Subcutaneous abdominal adipose tissue (tissue), 5 donors: ENCODE measurements at regions not wholly inside any gene's neighbourhood (a gene's known extent, or its start where the extent isn't known, plus 50 kb on each side); places are given as distances from the start of the nearest gene placed in this dataset.

Source experiments
- H3K27ac ChIP-seq: one replicate; pipeline ENCODE4 v1.7.0; 2013; ENCODE audit warnings: low read depth, mild to moderate bottlenecking, inconsistent platforms, low read length, moderate library complexity
- H3K27me3 ChIP-seq, 5 donors: one replicate each; pipeline ENCODE4 v1.7.0; 2013; ENCODE audit warnings: low read length in 5 of 5, inconsistent platforms in 1 of 5; ENCODE audit not compliant: control insufficient read depth in 5 of 5, insufficient read depth in 4 of 5
- H3K36me3 ChIP-seq, 5 donors: one replicate each; pipeline ENCODE4 v1.7.0; 2013; ENCODE audit warnings: low read length in 5 of 5; ENCODE audit not compliant: control insufficient read depth in 5 of 5, insufficient read depth in 5 of 5
- H3K4me1 ChIP-seq, 5 donors: one replicate each; pipeline ENCODE4 v1.7.0; 2013; ENCODE audit warnings: low read length in 5 of 5, mild to moderate bottlenecking in 3 of 5, moderate library complexity in 1 of 5; ENCODE audit not compliant: control insufficient read depth in 5 of 5, insufficient read depth in 5 of 5
- H3K4me3 ChIP-seq, 5 donors: one replicate each; pipeline ENCODE4 v1.7.0; 2013; ENCODE audit warnings: low read length in 5 of 5, low read depth in 1 of 5
- H3K9ac ChIP-seq, 5 donors: one replicate each; pipeline ENCODE4 v1.7.0; 2013; ENCODE audit warnings: low read length in 5 of 5, mild to moderate bottlenecking in 4 of 5, moderate library complexity in 3 of 5
- H3K9me3 ChIP-seq, 5 donors: one replicate each; pipeline ENCODE4 v1.7.0; 2013; ENCODE audit warnings: low read length in 5 of 5; ENCODE audit not compliant: control insufficient read depth in 5 of 5
- donor health status: healthy.
- donor health status: healthy.
- donor health status: healthy.
- donor health status: healthy.
- donor health status: healthy.

- Histone ChIP-seq H3K9ac (no peak overlapping the region), H3K27ac (no peak overlapping the region), H3K4me3 (no peak overlapping the region), H3K4me1 (no peaks in the 10 kb centered on the region), H3K36me3 (no peaks in the 10 kb centered on the region), H3K9me3 (no peaks in the 10 kb centered on the region), H3K27me3 (peaks cover 0 to 8% (median 4%) of the 10 kb centered on the region in 5 donors)
Observed at GRCh38 chr17:56672195-56672594, 78.7 kb downstream of the NOG start.

GRCh38 chr17:56674401-56674925 is 81.0 kb downstream of the NOG start:
- no peak overlapping the region for H3K9ac ChIP-seq
- H3K4me3 ChIP-seq = no peak overlapping the region
- no peak overlapping the region for H3K27ac ChIP-seq
- H3K27me3 ChIP-seq = peaks cover 7 to 26% (median 17%) of the 10 kb centered on the region in 5 donors
- H3K36me3 ChIP-seq = no peaks in the 10 kb centered on the region
- peaks cover 0 to 9% (median 9%) of the 10 kb centered on the region in 5 donors for H3K4me1 ChIP-seq
- no peaks in the 10 kb centered on the region for H3K9me3 ChIP-seq

GRCh38 chr17:56675876-56676660 is 82.6 kb downstream of the NOG start:
- Histone ChIP-seq H3K27me3 (peaks cover 7 to 31% (median 27%) of the 10 kb centered on the region in 5 donors), H3K36me3 (no peaks in the 10 kb centered on the region)

GRCh38 chr17:56676810-56677209 is 83.3 kb downstream of the NOG start:
- H3K4me3 ChIP-seq = no peak overlapping the region
- no peak overlapping the region for H3K27ac ChIP-seq
- H3K27me3 ChIP-seq = peaks cover 7 to 35% (median 30%) of the 10 kb centered on the region in 5 donors
- H3K4me1 ChIP-seq = peaks cover 0 to 9% (median 9%) of the 10 kb centered on the region in 5 donors
- H3K9ac ChIP-seq = no peak overlapping the region
- H3K36me3 ChIP-seq = no peaks in the 10 kb centered on the region
- H3K9me3 ChIP-seq = no peaks in the 10 kb centered on the region

More at GRCh38 chr17:56675876-56676660, 82.6 kb downstream of the NOG start:
- H3K4me3 ChIP-seq = no peak overlapping the region
- H3K27ac ChIP-seq = no peak overlapping the region
- no peak overlapping the region for H3K9ac ChIP-seq
- H3K4me1 ChIP-seq = peaks cover 0 to 9% (median 9%) of the 10 kb centered on the region in 5 donors
- H3K9me3 ChIP-seq = no peaks in the 10 kb centered on the region

GRCh38 chr17:56678249-56679114 is 85.0 kb downstream of the NOG start:
- peaks cover 0 to 9% (median 9%) of the 10 kb centered on the region in 5 donors for H3K4me1 ChIP-seq
- no peak overlapping the region for H3K27ac ChIP-seq
- H3K4me3 ChIP-seq = peak overlapping the region; percentile 19 to 62 (median 45)
- H3K9me3 ChIP-seq = no peaks in the 10 kb centered on the region
- H3K36me3 ChIP-seq = no peaks in the 10 kb centered on the region
- peak overlapping the region in 1 of 5 donors; percentile 17 for H3K9ac ChIP-seq
- H3K27me3 ChIP-seq = peaks cover 7 to 39% (median 30%) of the 10 kb centered on the region in 5 donors

- Histone ChIP-seq H3K4me1 (peaks cover 0 to 9% (median 9%) of the 10 kb centered on the region in 5 donors), H3K27ac (no peak overlapping the region), H3K4me3 (peak overlapping the region; percentile 19 to 62 (median 45)), H3K9ac (peak overlapping the region in 1 of 5 donors; percentile 17), H3K27me3 (peaks cover 9 to 39% (median 30%) of the 10 kb centered on the region in 5 donors), H3K9me3 (no peaks in the 10 kb centered on the region), H3K36me3 (no peaks in the 10 kb centered on the region)
Observed at GRCh38 chr17:56679115-56679776, 85.7 kb downstream of the NOG start.

GRCh38 chr17:56679777-56680422 is 86.4 kb downstream of the NOG start:
- Histone ChIP-seq H3K4me3 (no peak overlapping the region), H3K9ac (no peak overlapping the region), H3K27me3 (peaks cover 12 to 39% (median 30%) of the 10 kb centered on the region in 5 donors), H3K9me3 (no peaks in the 10 kb centered on the region), H3K36me3 (no peaks in the 10 kb centered on the region), H3K4me1 (peaks cover 0 to 9% (median 9%) of the 10 kb centered on the region in 5 donors), H3K27ac (no peak overlapping the region)

- Histone ChIP-seq H3K9me3 (no peaks in the 10 kb centered on the region), H3K4me3 (no peak overlapping the region), H3K27ac (no peak overlapping the region), H3K27me3 (peaks cover 13 to 39% (median 34%) of the 10 kb centered on the region in 5 donors), H3K9ac (no peak overlapping the region), H3K4me1 (peaks cover 0 to 9% (median 9%) of the 10 kb centered on the region in 5 donors), H3K36me3 (no peaks in the 10 kb centered on the region)
Observed at GRCh38 chr17:56680676-56681075, 87.2 kb downstream of the NOG start.

GRCh38 chr17:56681561-56682266 is 88.2 kb downstream of the NOG start:
- Histone ChIP-seq H3K9me3 (no peaks in the 10 kb centered on the region), H3K9ac (no peak overlapping the region), H3K27ac (no peak overlapping the region), H3K27me3 (peaks cover 13 to 39% (median 34%) of the 10 kb centered on the region in 5 donors), H3K36me3 (no peaks in the 10 kb centered on the region), H3K4me1 (peaks cover 0 to 9% (median 9%) of the 10 kb centered on the region in 5 donors), H3K4me3 (no peak overlapping the region)
